ENCODE measurements at regions not wholly inside any gene's neighbourhood (a gene's known extent, or its start where the extent isn't known, plus 50 kb on each side); places are given as distances from the start of the nearest gene placed in this dataset.

GRCh38 chr7:50865450-50865849 lies 82.8 kb upstream of the GRB10 start:
- BruUV-seq (replicated peaks): no TSS peak
- Histone ChIP-seq H3K36me3 (ENCODE audit: low read depth, low read length) (no peaks in the 10 kb centered on the region), H3K9me2 (replicated peaks; ENCODE audit: low read length) (no peaks in the 10 kb centered on the region), H3K9ac (ENCODE audit: low read length) (no peak overlapping the region), H2AFZ (ENCODE audit: low read length) (no peak overlapping the region), H3K4me1 (ENCODE audit: insufficient read depth, low read length) (peaks cover 27% of the 10 kb centered on the region), H4K20me1 (ENCODE audit: low read length) (no peaks in the 10 kb centered on the region), H3K27me3 (ENCODE audit: low read length) (no peaks in the 10 kb centered on the region), H3K9me3 (ENCODE audit: low read length) (no peaks in the 10 kb centered on the region), H3K79me2 (ENCODE audit: low read length) (no peaks in the 10 kb centered on the region), H3K4me3 (ENCODE audit: low read length) (no peak overlapping the region), H3K4me2 (ENCODE audit: low read length) (no peak overlapping the region), H3K27ac (ENCODE audit: low read length) (no peak overlapping the region), H3F3A (ENCODE audit: low read length, unreplicated experiment) (peaks cover 5% of the 10 kb centered on the region)
- DNase-seq: no peak
- intact Hi-C loops (cut with micrococcal nuclease): no loop called here
- POLR2A ChIA-PET (ENCODE audit: unreplicated experiment): no interaction called here
- CTCF ChIA-PET: no interaction called here
- no peak for TF ChIP-seq EZH2phosphoT487 (IDR thresholded peaks at IDR 0.05; ENCODE audit: borderline replicate concordance, low read length)
- TF ChIP-seq, protein P1, sequence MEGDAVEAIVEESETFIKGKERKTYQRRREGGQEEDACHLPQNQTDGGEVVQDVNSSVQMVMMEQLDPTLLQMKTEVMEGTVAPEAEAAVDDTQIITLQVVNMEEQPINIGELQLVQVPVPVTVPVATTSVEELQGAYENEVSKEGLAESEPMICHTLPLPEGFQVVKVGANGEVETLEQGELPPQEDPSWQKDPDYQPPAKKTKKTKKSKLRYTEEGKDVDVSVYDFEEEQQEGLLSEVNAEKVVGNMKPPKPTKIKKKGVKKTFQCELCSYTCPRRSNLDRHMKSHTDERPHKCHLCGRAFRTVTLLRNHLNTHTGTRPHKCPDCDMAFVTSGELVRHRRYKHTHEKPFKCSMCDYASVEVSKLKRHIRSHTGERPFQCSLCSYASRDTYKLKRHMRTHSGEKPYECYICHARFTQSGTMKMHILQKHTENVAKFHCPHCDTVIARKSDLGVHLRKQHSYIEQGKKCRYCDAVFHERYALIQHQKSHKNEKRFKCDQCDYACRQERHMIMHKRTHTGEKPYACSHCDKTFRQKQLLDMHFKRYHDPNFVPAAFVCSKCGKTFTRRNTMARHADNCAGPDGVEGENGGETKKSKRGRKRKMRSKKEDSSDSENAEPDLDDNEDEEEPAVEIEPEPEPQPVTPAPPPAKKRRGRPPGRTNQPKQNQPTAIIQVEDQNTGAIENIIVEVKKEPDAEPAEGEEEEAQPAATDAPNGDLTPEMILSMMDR (conservative IDR thresholded peaks at IDR 0.05; ENCODE audit: low read depth, low read length): no peak
- TF ChIP-seq EZH2 (IDR thresholded peaks at IDR 0.05; ENCODE audit: low read length, unreplicated experiment): no peak
- ATAC-seq: no peak; the same call in 1 of the 2 replicates

GRCh38 chr7:50864694-50865093 lies 82.0 kb upstream of the GRB10 start:
- CTCF ChIA-PET: no interaction called here
- intact Hi-C loops (cut with micrococcal nuclease): no loop called here

DNA sequence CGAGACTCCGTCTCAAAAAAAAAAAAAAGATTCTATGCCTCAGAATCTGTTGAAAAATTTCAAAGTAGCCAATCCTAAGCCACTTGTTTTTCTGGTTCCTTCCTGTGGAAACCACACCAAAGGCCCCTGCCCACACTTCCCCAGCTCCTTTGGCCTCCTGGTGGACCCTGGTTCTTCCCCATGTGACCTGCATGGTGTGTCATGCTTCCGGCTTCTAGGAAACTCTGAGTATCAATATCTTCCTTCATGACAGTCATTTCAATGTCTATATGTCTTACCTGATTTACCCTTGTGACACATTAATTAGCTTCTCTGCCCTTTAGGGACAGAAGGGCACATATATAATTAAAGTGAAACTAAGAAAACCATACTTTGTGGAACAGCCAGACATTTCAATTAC lies 80.4 kb upstream of the GRB10 start:
- no peak overlapping the region for H3K4me2 ChIP-seq (ENCODE audit: low read length)
- no peaks in the 10 kb centered on the region for H3K79me2 ChIP-seq (ENCODE audit: low read length)
- ATAC-seq: no peak
- H4K20me1 ChIP-seq (ENCODE audit: low read length): no peaks in the 10 kb centered on the region
- H3K4me3 ChIP-seq (ENCODE audit: low read length): no peak overlapping the region
- BruUV-seq (replicated peaks): no TSS peak
- H3K27ac ChIP-seq (ENCODE audit: low read length): no peak overlapping the region
- H3K27me3 ChIP-seq (ENCODE audit: low read length): no peaks in the 10 kb centered on the region
- ChIA-PET POLR2A (ENCODE audit: unreplicated experiment) (no interaction called here), CTCF (no interaction called here)
- no peaks in the 10 kb centered on the region for H3K36me3 ChIP-seq (ENCODE audit: low read depth, low read length)
- H3K4me1 ChIP-seq (ENCODE audit: insufficient read depth, low read length): peaks cover 4% of the 10 kb centered on the region; the same call in 1 of the 2 replicates
- H3F3A ChIP-seq (ENCODE audit: low read length, unreplicated experiment): no peaks in the 10 kb centered on the region
- intact Hi-C loops (cut with micrococcal nuclease): no loop called here
- H3K9me3 ChIP-seq (ENCODE audit: low read length): no peaks in the 10 kb centered on the region
- H3K9ac ChIP-seq (ENCODE audit: low read length): no peak overlapping the region
- DNase-seq: no peak
- no peak overlapping the region for H2AFZ ChIP-seq (ENCODE audit: low read length)
- no peaks in the 10 kb centered on the region for H3K9me2 ChIP-seq (replicated peaks; ENCODE audit: low read length)
- TF ChIP-seq EZH2phosphoT487 (IDR thresholded peaks at IDR 0.05; ENCODE audit: borderline replicate concordance, low read length) (no peak), EZH2 (IDR thresholded peaks at IDR 0.05; ENCODE audit: low read length, unreplicated experiment) (no peak)
- TF ChIP-seq, protein P1 (conservative IDR thresholded peaks at IDR 0.05; ENCODE audit: low read depth, low read length): no peak

More at GRCh38 chr7:50864694-50865093, 82.0 kb upstream of the GRB10 start:
- no peak for ATAC-seq
- no peaks in the 10 kb centered on the region for H3K9me2 ChIP-seq (replicated peaks; ENCODE audit: low read length)
- POLR2A ChIA-PET (ENCODE audit: unreplicated experiment): no interaction called here
- H3K4me3 ChIP-seq (ENCODE audit: low read length): no peak overlapping the region
- no peak for TF ChIP-seq EZH2 (IDR thresholded peaks at IDR 0.05; ENCODE audit: low read length, unreplicated experiment)
- TF ChIP-seq, protein P1 (conservative IDR thresholded peaks at IDR 0.05; ENCODE audit: low read depth, low read length): no peak
- no peak for TF ChIP-seq EZH2phosphoT487 (IDR thresholded peaks at IDR 0.05; ENCODE audit: borderline replicate concordance, low read length)
- DNase-seq: no peak
- no peaks in the 10 kb centered on the region for H3K27me3 ChIP-seq (ENCODE audit: low read length)
- H3K9me3 ChIP-seq (ENCODE audit: low read length): no peaks in the 10 kb centered on the region
- no peaks in the 10 kb centered on the region for H3K36me3 ChIP-seq (ENCODE audit: low read depth, low read length)
- no peaks in the 10 kb centered on the region for H3K79me2 ChIP-seq (ENCODE audit: low read length)
- H4K20me1 ChIP-seq (ENCODE audit: low read length): no peaks in the 10 kb centered on the region
- peaks cover 5% of the 10 kb centered on the region for H3F3A ChIP-seq (ENCODE audit: low read length, unreplicated experiment)
- H3K9ac ChIP-seq (ENCODE audit: low read length): no peak overlapping the region
- no peak overlapping the region for H3K4me2 ChIP-seq (ENCODE audit: low read length)
- BruUV-seq (replicated peaks): no TSS peak
- no peak overlapping the region for H2AFZ ChIP-seq (ENCODE audit: low read length)
- H3K27ac ChIP-seq (ENCODE audit: low read length): no peak overlapping the region
- H3K4me1 ChIP-seq (ENCODE audit: insufficient read depth, low read length): peaks cover 20% of the 10 kb centered on the region

Measured in PC-3 (cell line).